Mesothelial cell of epicardium (in vitro differentiated cells): ENCODE measurements at regions not wholly inside any gene's neighbourhood (a gene's known extent, or its start where the extent isn't known, plus 50 kb on each side); places are given as distances from the start of the nearest gene placed in this dataset.

Source experiments
- DNase-seq, 2 experiments: peaks; one replicate each; pipeline ENCODE4 v3.0.0; 2021; ENCODE audit warnings: low spot score in 2 of 2; ENCODE audit not compliant: unreplicated experiment in 2 of 2
- H3K27ac Mint-ChIP-seq: 2 replicates; pipeline ENCODE4 v1.8.0; 2021; ENCODE audit warnings: mixed read lengths
- H3K27me3 Mint-ChIP-seq: 2 replicates; pipeline ENCODE4 v1.8.0; 2021; ENCODE audit warnings: low read depth, mixed read lengths
- H3K36me3 Mint-ChIP-seq: 2 replicates; pipeline ENCODE4 v1.8.0; 2021; ENCODE audit warnings: mixed read lengths
- H3K4me1 Mint-ChIP-seq: 2 replicates; pipeline ENCODE4 v1.8.0; 2021; ENCODE audit warnings: mixed read lengths
- H3K4me3 Mint-ChIP-seq: 2 replicates; pipeline ENCODE4 v1.8.0; 2021; ENCODE audit warnings: mild to moderate bottlenecking, moderate library complexity, mixed read lengths
- H3K9me3 Mint-ChIP-seq: 2 replicates; pipeline ENCODE4 v1.8.0; 2021; ENCODE audit warnings: mixed read lengths
- CTCF ChIP-seq: fragments of 200-600 bp; sonication (generic); IDR thresholded peaks from one replicate; pipeline ENCODE4 v1.5.0; 2021; ENCODE audit warnings: antibody characterized with exemption; ENCODE audit not compliant: unreplicated experiment

- H3K36me3 Mint-ChIP-seq = no peaks in the 10 kb centered on the region
- no peak overlapping the region for H3K27ac Mint-ChIP-seq
- no peaks in the 10 kb centered on the region for H3K9me3 Mint-ChIP-seq
- H3K4me1 Mint-ChIP-seq = no peaks in the 10 kb centered on the region
- no peaks in the 10 kb centered on the region for H3K27me3 Mint-ChIP-seq
- TF ChIP-seq CTCF = no peak
- no peak for DNase-seq
- no peak overlapping the region for H3K4me3 Mint-ChIP-seq
Observed at GRCh38 chr3:147661916-147662315, 252.8 kb downstream of the ZIC1 start.

GRCh38 chr3:147662705-147663104, 253.5 kb downstream of the ZIC1 start:
- Mint-ChIP-seq H3K4me1 (no peaks in the 10 kb centered on the region), H3K27ac (no peak overlapping the region), H3K36me3 (no peaks in the 10 kb centered on the region), H3K9me3 (no peaks in the 10 kb centered on the region), H3K27me3 (no peaks in the 10 kb centered on the region), H3K4me3 (no peak overlapping the region)
- TF ChIP-seq CTCF = no peak
- DNase-seq = no peak

- TF ChIP-seq CTCF = no peak
- H3K9me3 Mint-ChIP-seq = no peaks in the 10 kb centered on the region
- no peak for DNase-seq
- no peaks in the 10 kb centered on the region for H3K4me1 Mint-ChIP-seq
- H3K4me3 Mint-ChIP-seq = no peak overlapping the region
- no peaks in the 10 kb centered on the region for H3K36me3 Mint-ChIP-seq
- H3K27me3 Mint-ChIP-seq = peaks cover 13% of the 10 kb centered on the region
- H3K27ac Mint-ChIP-seq = no peak overlapping the region
Observed at GRCh38 chr3:147669077-147669476, 259.9 kb downstream of the ZIC1 start.

- no peak for TF ChIP-seq CTCF
- Mint-ChIP-seq H3K9me3 (no peaks in the 10 kb centered on the region), H3K4me3 (no peak overlapping the region), H3K27ac (no peak overlapping the region), H3K36me3 (no peaks in the 10 kb centered on the region), H3K4me1 (no peaks in the 10 kb centered on the region), H3K27me3 (peaks cover 27% of the 10 kb centered on the region)
- DNase-seq = no peak
Observed at GRCh38 chr3:147672035-147672434, 262.9 kb downstream of the ZIC1 start.

- TF ChIP-seq CTCF = no peak
- no peaks in the 10 kb centered on the region for H3K4me1 Mint-ChIP-seq
- no peaks in the 10 kb centered on the region for H3K9me3 Mint-ChIP-seq
- no peak overlapping the region for H3K27ac Mint-ChIP-seq
- H3K27me3 Mint-ChIP-seq = peaks cover 27% of the 10 kb centered on the region
- H3K36me3 Mint-ChIP-seq = no peaks in the 10 kb centered on the region
- no peak overlapping the region for H3K4me3 Mint-ChIP-seq
- no peak for DNase-seq
Observed at GRCh38 chr3:147672436-147672835, 263.3 kb downstream of the ZIC1 start.

GRCh38 chr3:147675761-147676160, 266.6 kb downstream of the ZIC1 start:
- TF ChIP-seq CTCF = no peak
- DNase-seq = no peak
- Mint-ChIP-seq H3K9me3 (no peaks in the 10 kb centered on the region), H3K27me3 (peaks cover 36% of the 10 kb centered on the region), H3K4me3 (no peak overlapping the region), H3K4me1 (no peaks in the 10 kb centered on the region), H3K27ac (no peak overlapping the region), H3K36me3 (no peaks in the 10 kb centered on the region)
